ENCODE measurements at regions not wholly inside any gene's neighbourhood (a gene's known extent, or its start where the extent isn't known, plus 50 kb on each side); places are given as distances from the start of the nearest gene placed in this dataset.

DNA sequence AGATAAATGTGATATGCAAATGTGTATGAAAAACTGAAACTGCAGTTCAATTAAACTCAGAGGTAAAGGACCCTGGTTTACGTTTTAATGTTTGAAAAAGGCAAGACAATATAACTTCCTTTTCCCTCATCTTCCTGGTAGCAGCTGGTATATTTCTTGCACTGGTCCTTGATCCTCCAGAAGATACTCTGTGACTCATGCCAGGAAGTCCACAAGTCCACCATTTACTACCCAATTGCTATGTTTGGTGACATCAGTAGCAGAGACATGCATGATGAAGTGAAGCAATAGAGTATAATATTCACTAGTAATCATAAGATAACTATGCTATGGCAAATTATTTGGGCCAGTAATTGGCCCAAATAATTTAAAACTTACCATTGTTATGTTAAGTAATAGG lies 774.5 kb upstream of the NEGR1 start:
- TF ChIP-seq, protein P1, sequence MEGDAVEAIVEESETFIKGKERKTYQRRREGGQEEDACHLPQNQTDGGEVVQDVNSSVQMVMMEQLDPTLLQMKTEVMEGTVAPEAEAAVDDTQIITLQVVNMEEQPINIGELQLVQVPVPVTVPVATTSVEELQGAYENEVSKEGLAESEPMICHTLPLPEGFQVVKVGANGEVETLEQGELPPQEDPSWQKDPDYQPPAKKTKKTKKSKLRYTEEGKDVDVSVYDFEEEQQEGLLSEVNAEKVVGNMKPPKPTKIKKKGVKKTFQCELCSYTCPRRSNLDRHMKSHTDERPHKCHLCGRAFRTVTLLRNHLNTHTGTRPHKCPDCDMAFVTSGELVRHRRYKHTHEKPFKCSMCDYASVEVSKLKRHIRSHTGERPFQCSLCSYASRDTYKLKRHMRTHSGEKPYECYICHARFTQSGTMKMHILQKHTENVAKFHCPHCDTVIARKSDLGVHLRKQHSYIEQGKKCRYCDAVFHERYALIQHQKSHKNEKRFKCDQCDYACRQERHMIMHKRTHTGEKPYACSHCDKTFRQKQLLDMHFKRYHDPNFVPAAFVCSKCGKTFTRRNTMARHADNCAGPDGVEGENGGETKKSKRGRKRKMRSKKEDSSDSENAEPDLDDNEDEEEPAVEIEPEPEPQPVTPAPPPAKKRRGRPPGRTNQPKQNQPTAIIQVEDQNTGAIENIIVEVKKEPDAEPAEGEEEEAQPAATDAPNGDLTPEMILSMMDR (IDR thresholded peaks at IDR 0.05; ENCODE audit: low read depth, low read length), result no peak
- DNase-seq, result no peak
- H3K9me3 ChIP-seq, result no peaks in the 10 kb centered on the region
- no peaks in the 10 kb centered on the region for H3K27me3 ChIP-seq
- no peak overlapping the region for H3K4me3 ChIP-seq (ENCODE audit: low read depth, low read length)
- H3K36me3 ChIP-seq, result no peaks in the 10 kb centered on the region
- H3K4me1 ChIP-seq, result no peaks in the 10 kb centered on the region

DNA sequence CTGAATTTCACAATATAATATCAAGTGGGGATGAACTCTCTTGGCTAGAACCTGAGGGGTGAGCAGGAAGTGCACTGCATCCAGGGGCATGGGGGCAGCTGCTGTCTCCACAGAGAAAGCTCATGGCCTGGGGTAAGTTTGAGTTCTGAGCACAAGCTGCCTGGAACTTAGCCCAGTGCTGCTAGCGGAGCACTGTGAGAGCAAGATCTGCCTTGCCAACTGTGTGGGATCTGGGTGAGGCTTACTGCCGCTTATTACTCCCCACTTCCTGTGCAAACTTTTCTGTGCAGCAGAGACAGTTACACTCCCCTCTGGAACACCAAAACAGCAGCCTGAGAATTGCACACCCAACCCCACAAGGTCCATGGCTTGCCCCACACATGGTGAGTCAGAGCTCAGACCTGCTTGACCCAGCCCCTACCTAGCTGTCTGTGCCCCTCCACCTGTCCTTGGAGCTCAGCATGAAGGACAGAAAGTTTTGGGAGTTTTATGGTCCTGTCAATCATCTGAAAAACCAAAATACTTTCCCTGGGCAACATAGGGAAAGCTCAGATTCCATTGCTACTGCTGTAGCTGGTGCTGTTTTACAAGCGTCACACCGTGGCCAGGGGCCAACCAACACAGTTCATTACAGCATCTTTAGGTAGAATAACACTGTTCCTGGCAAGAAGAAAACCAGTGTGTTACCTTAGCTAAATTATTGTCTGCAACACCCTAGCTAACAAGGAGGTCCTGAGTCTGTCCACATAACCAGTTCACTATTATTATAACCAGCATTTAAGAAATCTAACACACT lies 762.1 kb upstream of the NEGR1 start:
- DNase-seq, result no peak
- TF ChIP-seq, protein P1 (IDR thresholded peaks at IDR 0.05; ENCODE audit: low read depth, low read length), result no peak
- Histone ChIP-seq H3K27me3 (no peaks in the 10 kb centered on the region), H3K36me3 (no peaks in the 10 kb centered on the region), H3K4me1 (no peaks in the 10 kb centered on the region), H3K4me3 (ENCODE audit: low read depth, low read length) (no peak overlapping the region), H3K9me3 (no peaks in the 10 kb centered on the region)

DNA sequence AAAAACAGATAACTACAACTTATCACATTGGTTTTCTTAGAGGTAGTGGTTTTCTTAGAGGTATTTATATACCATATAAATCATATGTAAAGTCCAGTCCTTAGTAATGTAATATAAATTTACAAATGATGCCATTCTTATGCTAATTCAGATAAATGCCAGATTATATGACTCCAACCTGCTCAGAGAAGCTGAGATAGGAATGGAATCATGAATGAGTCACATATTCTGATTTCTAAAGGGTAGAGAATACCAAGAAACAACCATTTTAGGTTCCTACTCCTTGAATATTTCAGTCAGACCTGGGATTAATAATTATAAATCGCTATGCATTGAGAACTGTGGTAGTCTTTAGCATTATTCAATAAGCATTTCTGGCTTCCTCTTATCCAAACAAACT lies 760.1 kb upstream of the NEGR1 start:
- DNase-seq, result no peak
- TF ChIP-seq, protein P1 (IDR thresholded peaks at IDR 0.05; ENCODE audit: low read depth, low read length), result no peak
- no peaks in the 10 kb centered on the region for H3K4me1 ChIP-seq

DNA sequence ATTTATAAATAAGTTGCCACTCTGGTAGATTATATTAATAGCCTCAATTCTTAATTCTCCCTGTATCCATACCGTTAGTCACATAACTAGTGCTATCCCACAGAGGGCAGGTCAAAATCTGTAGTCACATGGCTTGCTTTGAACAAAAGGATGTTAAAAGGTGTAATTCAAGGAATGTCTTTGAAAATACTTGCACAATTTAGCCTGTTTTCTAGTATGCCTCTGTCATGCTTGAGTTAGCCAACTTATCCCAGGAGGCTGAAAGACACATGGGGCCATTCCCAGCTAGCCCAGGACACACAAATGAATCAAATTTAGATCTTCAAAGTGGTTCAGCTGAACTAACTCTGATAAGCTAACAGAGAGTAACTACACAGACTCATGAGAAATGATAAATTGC lies 758.5 kb upstream of the NEGR1 start:
- no peaks in the 10 kb centered on the region for H3K36me3 ChIP-seq
- no peaks in the 10 kb centered on the region for H3K27me3 ChIP-seq
- H3K4me3 ChIP-seq (ENCODE audit: low read depth, low read length), result no peak overlapping the region
- H3K9me3 ChIP-seq, result no peaks in the 10 kb centered on the region
- TF ChIP-seq, protein P1 (IDR thresholded peaks at IDR 0.05; ENCODE audit: low read depth, low read length), result no peak
- DNase-seq, result no peak
- no peaks in the 10 kb centered on the region for H3K4me1 ChIP-seq

More for the DNA sequence above, 760.1 kb upstream of the NEGR1 start:
- Histone ChIP-seq H3K36me3 (no peaks in the 10 kb centered on the region), H3K27me3 (no peaks in the 10 kb centered on the region), H3K9me3 (no peaks in the 10 kb centered on the region), H3K4me3 (ENCODE audit: low read depth, low read length) (no peak overlapping the region)

DNA sequence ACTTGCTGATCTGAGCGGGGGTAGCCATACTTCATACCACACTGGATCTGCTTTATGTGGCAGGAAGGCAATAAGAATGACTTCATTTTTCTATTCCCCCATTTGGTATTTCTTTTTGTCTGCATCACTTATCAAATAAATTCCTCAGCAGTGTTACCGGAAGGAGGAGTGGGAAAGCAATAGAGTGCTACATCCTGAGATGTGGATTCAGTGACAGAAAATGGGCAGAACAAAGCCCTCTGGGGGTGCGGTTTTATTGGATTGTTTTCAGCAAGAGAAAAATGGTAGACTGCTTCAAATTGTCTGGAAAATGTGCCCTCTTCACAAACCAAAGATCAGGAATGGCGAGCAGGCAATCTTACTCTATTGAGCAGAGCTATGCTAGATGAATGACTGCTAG lies 751.9 kb upstream of the NEGR1 start:
- H3K4me1 ChIP-seq, result no peaks in the 10 kb centered on the region
- H3K27me3 ChIP-seq, result no peaks in the 10 kb centered on the region
- H3K4me3 ChIP-seq (ENCODE audit: low read depth, low read length), result no peak overlapping the region
- H3K9me3 ChIP-seq, result no peaks in the 10 kb centered on the region
- TF ChIP-seq, protein P1 (IDR thresholded peaks at IDR 0.05; ENCODE audit: low read depth, low read length), result no peak
- no peak for DNase-seq
- H3K36me3 ChIP-seq, result no peaks in the 10 kb centered on the region

DNA sequence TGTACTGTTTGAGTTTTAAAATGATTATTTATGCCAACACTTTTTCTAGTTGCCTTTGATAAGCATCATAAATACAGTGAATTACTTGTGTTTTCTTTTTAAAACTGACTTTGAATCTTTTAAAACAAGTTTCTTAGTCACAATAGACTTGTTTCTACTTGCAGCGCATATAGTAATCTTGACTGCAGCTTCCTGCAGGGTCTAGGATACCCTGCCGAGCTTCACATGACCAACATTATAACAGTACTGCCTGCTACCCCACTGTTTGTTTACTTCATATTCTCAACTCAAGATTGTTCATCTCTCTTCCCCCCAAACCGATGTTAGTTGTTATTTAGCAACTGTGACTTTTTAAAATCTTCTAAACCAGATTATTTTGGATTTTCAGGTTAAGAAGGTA lies 751.3 kb upstream of the NEGR1 start:
- no peak overlapping the region for H3K4me3 ChIP-seq (ENCODE audit: low read depth, low read length)
- no peaks in the 10 kb centered on the region for H3K4me1 ChIP-seq
- H3K36me3 ChIP-seq, result no peaks in the 10 kb centered on the region
- H3K27me3 ChIP-seq, result no peaks in the 10 kb centered on the region
- no peak for DNase-seq
- TF ChIP-seq, protein P1 (IDR thresholded peaks at IDR 0.05; ENCODE audit: low read depth, low read length), result no peak
- H3K9me3 ChIP-seq, result no peaks in the 10 kb centered on the region
